HG03521 (cell line): ENCODE measurements at regions not wholly inside any gene's neighbourhood (a gene's known extent, or its start where the extent isn't known, plus 50 kb on each side); places are given as distances from the start of the nearest gene placed in this dataset.
A peak's percentile ranks its signal among the peaks of the same experiment; 100 is the strongest.

Experiments used
- ATAC-seq: cut with Tn5 transposase; IDR thresholded peaks from one replicate; pipeline ENCODE4 v1.9.1; 2021; ENCODE audit warnings: mild to moderate bottlenecking, moderate library complexity; ENCODE audit not compliant: unreplicated experiment

- no peak for ATAC-seq
These were observed 180.4 kb upstream of the COL8A1 start for GRCh38 chr3:99458013-99458412.

DNA sequence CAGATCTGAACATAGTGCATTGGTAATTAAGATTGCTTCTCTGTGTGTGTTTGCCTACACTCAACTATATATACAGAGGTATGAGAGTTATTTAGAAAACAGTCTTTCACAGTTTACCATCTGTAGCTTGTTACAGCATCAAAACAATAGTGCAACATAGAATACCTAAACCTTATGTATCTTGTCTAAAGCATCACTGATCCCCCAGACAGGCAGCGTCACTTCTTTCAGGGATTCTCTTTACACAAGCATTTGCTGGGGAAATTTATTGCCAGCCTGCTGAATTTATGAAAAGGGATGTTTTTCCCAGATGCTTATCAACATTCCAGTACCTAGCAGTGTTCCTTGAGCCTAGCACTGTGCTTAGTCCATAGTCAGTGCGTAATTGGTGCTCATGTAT, 195.8 kb upstream of the COL8A1 start:
- no peak for ATAC-seq

- ATAC-seq, result no peak
These were observed 198.5 kb upstream of the COL8A1 start for GRCh38 chr3:99439892-99440291.

DNA sequence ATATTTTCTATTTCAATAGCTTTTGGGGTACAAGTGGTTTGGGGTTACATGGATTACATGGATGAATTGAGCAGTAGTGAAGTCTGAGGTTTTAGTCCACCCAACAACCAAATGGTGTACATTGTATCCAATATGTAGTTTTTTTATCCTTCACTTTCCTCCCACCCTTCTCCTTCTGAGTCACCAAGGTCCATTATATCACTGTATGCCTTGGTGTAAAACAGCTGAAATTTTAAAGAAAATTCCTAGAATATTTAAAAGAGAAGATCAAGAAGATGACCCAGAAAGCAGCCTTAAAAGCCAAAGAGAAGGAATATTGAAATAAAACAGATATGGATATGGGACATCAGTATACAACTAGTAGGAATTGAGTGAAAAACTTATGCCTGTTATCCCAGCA, 204.2 kb upstream of the COL8A1 start:
- no peak for ATAC-seq

- peak; percentile 58 for ATAC-seq
These were observed 207.9 kb upstream of the COL8A1 start for GRCh38 chr3:99430348-99431134.

GRCh38 chr3:99429502-99429901, 208.9 kb upstream of the COL8A1 start:
- ATAC-seq, result no peak

DNA sequence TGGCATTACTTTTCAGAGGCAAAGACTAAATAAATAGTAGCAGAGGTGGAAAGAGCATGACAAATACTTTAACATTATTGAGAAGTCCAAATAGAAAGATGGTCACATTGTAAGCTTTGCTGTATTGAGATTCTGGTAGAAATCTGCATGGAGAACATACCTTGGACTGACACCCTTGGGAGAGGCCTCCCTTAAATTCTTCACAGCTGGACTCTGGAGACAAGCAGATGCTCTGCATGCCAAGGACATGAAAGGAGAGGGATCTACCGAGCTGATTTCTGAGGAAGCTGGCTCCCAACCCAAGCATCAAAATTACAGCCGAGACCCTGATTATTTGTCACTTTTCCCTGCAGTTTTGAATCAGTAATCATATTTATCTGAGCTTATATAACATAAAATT, 212.5 kb upstream of the COL8A1 start:
- no peak for ATAC-seq

DNA sequence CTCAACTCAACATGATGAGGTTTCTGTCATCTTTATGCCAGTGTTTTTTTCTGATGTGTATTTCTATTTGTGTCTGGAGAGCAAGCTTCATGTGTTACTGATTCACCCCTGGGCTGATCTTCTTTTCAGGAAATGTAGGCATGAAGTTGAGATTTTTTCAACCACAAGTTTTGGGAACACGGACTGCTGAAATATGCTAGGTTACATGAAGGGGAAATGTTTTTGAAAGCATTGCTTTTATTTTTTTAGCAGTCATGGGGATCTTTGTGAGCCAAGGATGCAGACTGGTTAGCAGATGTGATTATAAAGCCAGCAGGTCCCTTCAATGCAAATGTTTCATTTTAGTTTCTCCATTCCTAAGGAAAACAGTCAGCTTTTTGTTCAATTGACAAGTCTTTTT, 219.3 kb upstream of the COL8A1 start:
- ATAC-seq, result peak; percentile 20

GRCh38 chr3:99418709-99419108, 219.7 kb upstream of the COL8A1 start:
- peak; percentile 63 for ATAC-seq

GRCh38 chr3:99418209-99418635, 220.2 kb upstream of the COL8A1 start:
- ATAC-seq, result peak; percentile 63

DNA sequence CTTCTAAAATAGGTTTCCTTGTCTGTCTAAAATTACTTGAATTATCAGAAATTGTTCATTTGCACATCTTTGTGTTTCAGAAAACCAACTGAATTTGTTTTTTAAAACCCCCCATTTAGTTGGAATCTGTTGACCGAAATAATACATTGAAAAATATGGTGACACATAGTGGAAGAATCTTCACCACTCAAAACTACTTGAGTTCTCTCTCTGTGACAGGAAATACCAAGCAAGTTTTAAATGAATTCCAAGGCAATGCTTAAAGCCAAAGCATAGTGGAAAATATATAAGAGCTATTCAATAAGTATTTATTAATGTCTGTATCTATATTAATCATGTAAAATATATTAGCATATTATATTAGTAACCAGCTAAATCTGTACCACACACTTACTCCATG, 224.9 kb upstream of the COL8A1 start:
- ATAC-seq, result no peak

DNA sequence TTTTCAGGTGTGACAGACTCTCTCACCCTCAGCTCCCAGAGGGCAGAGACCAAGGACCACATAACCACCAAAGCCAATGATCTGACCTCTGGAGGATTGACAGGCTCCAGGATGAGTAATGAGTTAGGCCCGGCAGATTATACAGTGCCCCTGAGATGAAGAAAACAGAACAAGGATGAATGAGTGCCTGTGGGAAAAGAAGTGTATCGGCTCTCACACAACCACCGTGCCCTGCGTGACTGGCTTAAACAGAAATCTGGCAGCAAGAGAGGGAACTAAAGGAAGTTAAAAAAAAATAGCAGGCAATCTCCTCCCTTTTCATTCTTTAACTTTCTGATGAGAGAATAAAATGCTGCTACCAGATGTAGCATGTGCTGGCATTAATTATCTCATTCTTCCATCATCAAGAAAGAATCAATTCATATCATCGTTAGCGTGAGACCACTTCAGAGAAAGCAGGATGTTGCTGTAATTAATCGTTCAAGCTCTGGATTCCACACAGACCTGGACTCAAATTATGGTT, 227.5 kb upstream of the COL8A1 start:
- ATAC-seq, result no peak

DNA sequence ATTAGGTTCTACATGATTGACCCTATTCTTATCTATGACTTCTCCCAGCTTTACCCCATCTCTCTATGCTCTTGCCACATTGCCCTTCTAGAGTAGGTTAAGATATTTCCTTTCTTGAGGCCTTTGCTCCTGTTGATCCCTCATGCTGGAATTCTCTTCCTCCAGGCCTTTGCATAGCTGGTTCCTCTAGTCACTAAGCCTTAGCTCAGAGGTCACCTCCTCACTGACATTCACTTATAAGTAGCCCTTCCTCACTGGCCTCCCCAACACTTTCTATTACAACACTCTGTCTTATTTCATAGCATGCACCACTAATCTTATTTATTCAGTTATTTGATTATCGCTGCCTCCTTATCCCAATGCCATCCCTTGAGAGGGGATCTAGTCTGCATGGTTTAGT, 228.4 kb upstream of the COL8A1 start:
- ATAC-seq, result no peak

DNA sequence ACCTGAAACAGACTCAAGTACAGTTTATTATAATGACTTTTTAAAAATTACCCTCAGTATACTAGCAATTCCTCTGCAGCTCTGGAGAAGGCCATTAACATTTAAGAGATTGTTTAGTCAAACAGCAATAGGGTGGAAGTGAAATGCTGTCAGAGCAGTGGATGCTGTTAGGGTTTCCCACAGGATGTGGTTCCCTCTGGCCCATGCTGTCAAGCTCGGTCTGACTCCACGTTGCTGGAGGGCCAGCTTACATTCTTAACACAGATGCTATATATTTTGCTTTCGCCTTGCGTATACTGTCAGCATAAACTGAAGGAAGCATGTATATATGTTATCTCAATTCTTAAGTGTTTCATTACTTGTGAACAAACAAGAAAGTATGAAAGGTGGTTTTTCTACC, 231.1 kb upstream of the COL8A1 start:
- ATAC-seq, result no peak

DNA sequence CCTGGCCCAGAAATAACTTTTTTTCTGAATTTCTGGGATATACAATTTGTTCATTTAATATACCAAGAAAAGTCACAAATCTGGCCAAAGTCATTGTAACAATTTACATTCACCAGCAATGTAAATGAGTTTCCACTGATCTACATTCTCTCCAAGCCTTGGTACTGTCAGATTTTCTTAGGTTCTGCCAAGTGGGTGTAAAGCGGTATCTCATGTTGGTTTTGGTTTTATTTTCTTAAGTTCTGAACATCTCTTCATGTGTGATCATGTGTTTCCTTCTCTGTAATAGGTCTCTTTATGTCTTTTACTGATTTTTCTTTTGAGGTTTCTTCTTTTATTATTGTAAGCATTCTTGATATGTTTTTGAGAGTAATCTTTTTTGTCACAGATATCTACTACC, 235.6 kb upstream of the COL8A1 start:
- no peak for ATAC-seq

DNA sequence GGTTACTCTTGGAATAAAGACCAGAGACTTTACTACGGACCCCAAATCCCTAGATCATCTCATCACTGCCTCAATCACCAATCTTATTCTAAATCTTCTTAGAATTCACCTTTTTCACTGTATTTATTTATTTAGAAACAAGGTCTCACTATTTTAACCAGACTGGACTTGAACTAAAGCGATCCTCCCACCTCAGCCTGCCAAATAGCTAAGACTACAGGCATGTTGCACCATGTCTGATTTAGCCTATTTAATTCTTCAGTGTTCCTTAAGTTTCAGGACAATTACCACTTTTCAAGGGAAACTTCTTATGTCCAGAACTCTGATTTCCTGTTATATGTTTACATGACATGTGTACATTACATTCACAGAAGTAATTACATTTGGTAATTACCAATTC, 238.0 kb upstream of the COL8A1 start:
- no peak for ATAC-seq

DNA sequence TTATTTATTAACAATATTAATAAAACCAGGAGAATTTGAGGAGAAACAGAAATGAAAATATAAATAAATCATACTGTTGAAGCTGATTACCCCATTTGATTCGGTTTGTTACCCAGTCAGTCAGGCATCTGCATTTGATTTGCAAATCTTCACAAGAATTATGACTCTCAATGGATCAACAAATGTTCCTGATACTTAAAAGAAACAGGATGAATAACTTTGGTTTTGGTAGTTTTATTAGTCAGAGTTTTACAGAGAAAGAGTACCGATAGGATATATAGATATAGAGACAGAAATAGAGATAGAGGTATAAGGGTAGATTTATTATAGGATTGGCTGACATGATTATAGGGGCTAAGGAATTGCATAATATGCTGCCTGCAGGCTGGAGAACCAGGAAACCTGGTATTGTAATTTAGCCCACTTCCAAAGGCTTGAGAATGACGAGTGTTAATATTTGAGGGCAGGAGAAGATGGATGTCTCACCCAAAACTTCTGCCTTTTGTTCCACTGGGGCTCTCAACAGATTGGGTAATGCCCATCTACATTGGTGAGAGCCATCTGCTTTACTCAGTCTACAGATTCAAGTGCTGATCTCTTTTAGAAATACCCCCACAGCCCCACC, 241.6 kb upstream of the COL8A1 start:
- no peak for ATAC-seq

DNA sequence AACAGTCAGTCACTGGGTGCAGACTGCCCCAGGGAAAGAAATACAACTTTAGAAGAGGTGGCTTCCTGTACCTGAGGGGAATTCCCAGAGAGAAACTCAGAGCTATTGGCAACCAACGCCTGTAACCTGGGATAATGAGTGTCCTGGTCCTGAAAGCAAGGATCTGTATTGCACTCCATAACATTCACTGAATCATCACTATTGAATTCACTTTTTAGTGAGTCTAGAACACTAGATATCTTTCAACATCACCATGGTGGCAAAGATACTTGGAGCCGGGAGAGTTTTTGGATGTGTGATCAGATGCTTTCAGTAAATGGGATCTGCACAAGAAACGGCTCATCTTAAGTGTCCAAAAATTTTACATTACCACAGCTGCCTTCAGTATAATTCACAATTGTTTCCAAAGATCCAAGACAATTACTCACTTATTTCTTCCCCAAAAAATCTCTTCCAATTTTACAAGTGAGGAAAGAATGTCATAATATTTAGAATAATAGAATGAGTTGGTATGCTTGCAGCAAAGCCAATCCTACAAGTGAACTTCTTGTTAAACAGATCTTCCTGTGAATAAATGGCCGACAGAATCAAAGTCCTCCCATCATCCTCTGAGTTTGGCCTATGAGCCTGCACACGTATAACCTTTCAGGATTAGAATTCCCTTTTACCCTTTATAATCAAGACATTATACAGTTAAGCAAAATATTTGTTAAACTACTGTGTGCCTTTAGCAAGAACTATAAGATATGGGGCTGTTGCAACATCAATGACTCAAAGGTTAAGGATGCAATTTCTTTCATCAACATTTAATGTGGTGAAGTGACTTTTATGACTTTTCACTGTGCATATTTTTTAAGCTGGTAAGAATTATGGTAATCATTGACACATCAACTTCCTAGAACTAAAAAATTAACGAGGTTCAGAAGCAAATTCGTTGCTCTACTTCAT, 243.3 kb upstream of the COL8A1 start:
- no peak for ATAC-seq

GRCh38 chr3:99393961-99394360, 244.4 kb upstream of the COL8A1 start:
- ATAC-seq, result no peak

GRCh38 chr3:99388780-99389179, 249.6 kb upstream of the COL8A1 start:
- no peak for ATAC-seq

- no peak for ATAC-seq
These were observed 253.8 kb upstream of the COL8A1 start for GRCh38 chr3:99384596-99384995.
